Suprapubic skin (tissue), 4 donors: ENCODE measurements at regions not wholly inside any gene's neighbourhood (a gene's known extent, or its start where the extent isn't known, plus 50 kb on each side); places are given as distances from the start of the nearest gene placed in this dataset.

ENCODE experiments used
- DNase-seq, 2 donors: peaks; one replicate each; pipeline ENCODE4 v3.0.0-alpha.2; 2019; ENCODE audit warnings: low spot score in 2 of 2
- H3K27ac ChIP-seq: fragments of 200-600 bp; sonication (generic); one replicate; pipeline ENCODE4 v1.5.1; 2019
- H3K27me3 ChIP-seq: fragments of 200-600 bp; sonication (generic); one replicate; pipeline ENCODE4 v1.5.1; 2019
- H3K36me3 ChIP-seq: fragments of 200-600 bp; sonication (generic); one replicate; pipeline ENCODE4 v1.5.1; 2019
- H3K4me1 ChIP-seq: fragments of 200-600 bp; sonication (generic); one replicate; pipeline ENCODE4 v1.5.1; 2019
- H3K4me3 ChIP-seq: fragments of 200-600 bp; sonication (generic); one replicate; pipeline ENCODE4 v1.5.1; 2019; ENCODE audit warnings: mild to moderate bottlenecking
- H3K9me3 ChIP-seq: fragments of 200-600 bp; sonication (generic); one replicate; pipeline ENCODE4 v1.5.1; 2019
- CTCF ChIP-seq, 2 donors: fragments of 200-600 bp in 1 of 2; fragments of 450-650 bp in 1 of 2; sonication (generic) in 1 of 2; IDR thresholded peaks; one replicate each; pipeline ENCODE4 v1.5.1; 2016 to 2019; ENCODE audit warnings: antibody characterized with exemption in 2 of 2, mild to moderate bottlenecking in 1 of 2, moderate library complexity in 1 of 2
- EP300 ChIP-seq: sonication (generic); formaldehyde crosslinking; IDR thresholded peaks from one replicate; pipeline ENCODE4 v1.6.1; 2017; ENCODE audit warnings: antibody characterized with exemption
- POLR2A ChIP-seq, 2 donors: fragments of 450-650 bp; IDR thresholded peaks; one replicate each; pipeline ENCODE4 v1.6.1; 2017; ENCODE audit warnings: antibody characterized with exemption in 2 of 2, mild to moderate bottlenecking in 2 of 2, moderate library complexity in 2 of 2
- POLR2AphosphoS5 ChIP-seq, 3 donors: sonication (generic); formaldehyde crosslinking; IDR thresholded peaks; one replicate each; pipeline ENCODE4 v1.6.1; 2017; ENCODE audit warnings: antibody characterized with exemption in 3 of 3
- WGBS: methylation state at CpG from one replicate; pipeline ENCODE4 v1.1.5; 2018; 5-methylcytosine and 5-hydroxymethylcytosine counted together

- no peak for TF ChIP-seq POLR2AphosphoS5 (IDR thresholded peaks at IDR 0.05)
- TF ChIP-seq POLR2A (IDR thresholded peaks at IDR 0.05) = no peak
- TF ChIP-seq EP300 = no peak
- no peak for TF ChIP-seq CTCF (IDR thresholded peaks at IDR 0.05)
Measured at GRCh38 chr1:53390736-53391135, 62.9 kb upstream of the LRP8 start.

GRCh38 chr1:53391296-53391695 is 63.4 kb upstream of the LRP8 start:
- DNase-seq = no peak
- Histone ChIP-seq H3K4me1 (no peaks in the 10 kb centered on the region), H3K9me3 (no peaks in the 10 kb centered on the region), H3K4me3 (no peak overlapping the region), H3K27me3 (peaks cover 10% of the 10 kb centered on the region), H3K27ac (no peak overlapping the region), H3K36me3 (no peaks in the 10 kb centered on the region)
- 85% methylated on average over 2 of the region's 2 CpGs for WGBS
- no peak for TF ChIP-seq POLR2A (IDR thresholded peaks at IDR 0.05)
- TF ChIP-seq POLR2AphosphoS5 (IDR thresholded peaks at IDR 0.05) = no peak

More at GRCh38 chr1:53390736-53391135, 62.9 kb upstream of the LRP8 start:
- no peak overlapping the region for H3K4me3 ChIP-seq
- 80% methylated on average over 8 of the region's 8 CpGs for WGBS
- no peak for DNase-seq
- H3K27me3 ChIP-seq = peaks cover 5% of the 10 kb centered on the region
- H3K27ac ChIP-seq = no peak overlapping the region
- H3K36me3 ChIP-seq = no peaks in the 10 kb centered on the region
- no peaks in the 10 kb centered on the region for H3K4me1 ChIP-seq
- no peaks in the 10 kb centered on the region for H3K9me3 ChIP-seq

- H3K4me3 ChIP-seq = no peak overlapping the region
- no peak for DNase-seq
- no peak overlapping the region for H3K27ac ChIP-seq
- peaks cover 10% of the 10 kb centered on the region for H3K27me3 ChIP-seq
- H3K9me3 ChIP-seq = no peaks in the 10 kb centered on the region
- H3K36me3 ChIP-seq = no peaks in the 10 kb centered on the region
- TF ChIP-seq EP300 = no peak
- TF ChIP-seq POLR2AphosphoS5 (IDR thresholded peaks at IDR 0.05) = no peak
- no peak for TF ChIP-seq POLR2A (IDR thresholded peaks at IDR 0.05)
- no peak for TF ChIP-seq CTCF (IDR thresholded peaks at IDR 0.05)
- H3K4me1 ChIP-seq = no peaks in the 10 kb centered on the region
Measured at GRCh38 chr1:53391982-53392381, 64.1 kb upstream of the LRP8 start.

GRCh38 chr1:53392460-53392859 is 64.6 kb upstream of the LRP8 start:
- no peak overlapping the region for H3K27ac ChIP-seq
- H3K36me3 ChIP-seq = no peaks in the 10 kb centered on the region
- no peak overlapping the region for H3K4me3 ChIP-seq
- H3K27me3 ChIP-seq = peaks cover 10% of the 10 kb centered on the region
- TF ChIP-seq POLR2AphosphoS5 (IDR thresholded peaks at IDR 0.05) (no peak), EP300 (no peak), POLR2A (IDR thresholded peaks at IDR 0.05) (no peak), CTCF (IDR thresholded peaks at IDR 0.05) (no peak)
- H3K4me1 ChIP-seq = no peaks in the 10 kb centered on the region
- DNase-seq = no peak
- H3K9me3 ChIP-seq = no peaks in the 10 kb centered on the region
- 85% methylated on average over 13 of the region's 13 CpGs for WGBS

GRCh38 chr1:53393325-53393792 is 65.5 kb upstream of the LRP8 start:
- WGBS = 11% methylated on average over 4 of the region's 10 CpGs
- peak in 1 of 2 donors; percentile 85 for DNase-seq

More at GRCh38 chr1:53393325-53393792, 65.5 kb upstream of the LRP8 start:
- H3K36me3 ChIP-seq = no peaks in the 10 kb centered on the region
- no peaks in the 10 kb centered on the region for H3K4me1 ChIP-seq
- TF ChIP-seq CTCF (IDR thresholded peaks at IDR 0.05) (peak; percentile 83 to 84), EP300 (no peak)
- no peak overlapping the region for H3K4me3 ChIP-seq
- H3K27ac ChIP-seq = no peak overlapping the region
- H3K27me3 ChIP-seq = peaks cover 10% of the 10 kb centered on the region
- H3K9me3 ChIP-seq = no peaks in the 10 kb centered on the region
